Thoracic aorta (tissue), 2 donors: ENCODE measurements at regions not wholly inside any gene's neighbourhood (a gene's known extent, or its start where the extent isn't known, plus 50 kb on each side); places are given as distances from the start of the nearest gene placed in this dataset.
"Not testable (repeated sequence)": the region's sequence is repeated elsewhere in the genome, so short reads cannot be mapped to it uniquely, and the experiment has no call there.

Experiments
- ATAC-seq: fragments of 150-250 bp; one replicate; pipeline ENCODE4 v1.8.0; 2017; ENCODE audit warnings: low read depth; ENCODE audit not compliant: insufficient number of reproducible peaks, low FRiP score
- DNase-seq: peaks from one replicate; pipeline ENCODE4 v3.0.0-alpha.2; 2020; ENCODE audit warnings: low spot score
- H3K27ac ChIP-seq, 2 donors: fragments of 200-600 bp; sonication (generic); 1 replicate in 1 of 2; 2 replicates in 1 of 2; pipeline ENCODE4 v1.5.1; 2016; ENCODE audit warnings: mild to moderate bottlenecking in 2 of 2, moderate library complexity in 2 of 2
- H3K27me3 ChIP-seq: fragments of 200-600 bp; sonication (generic); replicated peaks from 2 replicates; pipeline ENCODE4 v1.6.0; 2016; ENCODE audit warnings: mild to moderate bottlenecking; ENCODE audit not compliant: insufficient read depth
- H3K36me3 ChIP-seq: fragments of 200-600 bp; sonication (generic); one replicate; pipeline ENCODE4 v1.5.1; 2016
- H3K4me1 ChIP-seq, 2 donors: fragments of 200-600 bp; sonication (generic); 1 replicate in 1 of 2; 2 replicates in 1 of 2; pipeline versions ENCODE4 v1.5.1 to v1.6.0; 2016; ENCODE audit warnings: low read depth in 2 of 2, mild to moderate bottlenecking in 1 of 2; ENCODE audit not compliant: control insufficient read depth in 1 of 2
- H3K4me3 ChIP-seq: fragments of 200-600 bp; sonication (generic); 2 replicates; pipeline ENCODE4 v1.5.1; 2016; ENCODE audit warnings: mild to moderate bottlenecking
- H3K9me3 ChIP-seq: fragments of 200-600 bp; sonication (generic); 2 replicates; pipeline ENCODE4 v1.5.1; 2016
- CTCF ChIP-seq: fragments of 200-600 bp; sonication (generic); IDR thresholded peaks from one replicate; pipeline ENCODE4 v1.5.1; 2019; ENCODE audit warnings: antibody characterized with exemption

GRCh38 chr3:110518031-110518430 is 553.6 kb upstream of the NECTIN3 start:
- Histone ChIP-seq H3K4me1 (peaks cover 6 to 8% of the 10 kb centered on the region in 2 donors), H3K9me3 (peaks cover 3% of the 10 kb centered on the region), H3K36me3 (no peaks in the 10 kb centered on the region), H3K4me3 (no peak overlapping the region), H3K27me3 (no peaks in the 10 kb centered on the region), H3K27ac (no peak overlapping the region)
- no peak for TF ChIP-seq CTCF
- ATAC-seq: no peak
- DNase-seq: no peak

GRCh38 chr3:110519071-110519470 is 552.5 kb upstream of the NECTIN3 start:
- H3K4me1 ChIP-seq: peaks cover 6 to 8% of the 10 kb centered on the region in 2 donors
- no peak overlapping the region for H3K4me3 ChIP-seq
- H3K27me3 ChIP-seq: no peaks in the 10 kb centered on the region
- no peak overlapping the region for H3K27ac ChIP-seq
- ATAC-seq (no peak), DNase-seq (no peak)
- TF ChIP-seq CTCF: no peak
- H3K9me3 ChIP-seq: peaks cover 3% of the 10 kb centered on the region
- H3K36me3 ChIP-seq: no peaks in the 10 kb centered on the region

- peaks cover 6 to 8% of the 10 kb centered on the region in 2 donors for H3K4me1 ChIP-seq
- DNase-seq: no peak
- no peak for TF ChIP-seq CTCF
- no peak for ATAC-seq
- no peaks in the 10 kb centered on the region for H3K36me3 ChIP-seq
- H3K27me3 ChIP-seq: no peaks in the 10 kb centered on the region
- no peak overlapping the region for H3K4me3 ChIP-seq
- peaks cover 3% of the 10 kb centered on the region for H3K9me3 ChIP-seq
- no peak overlapping the region for H3K27ac ChIP-seq
Measured at GRCh38 chr3:110521019-110521418, 550.6 kb upstream of the NECTIN3 start.

GRCh38 chr3:110525558-110526064 is 546.0 kb upstream of the NECTIN3 start:
- H3K9me3 ChIP-seq, H3K4me1 ChIP-seq, H3K4me3 ChIP-seq, H3K27ac ChIP-seq, H3K27me3 ChIP-seq, ATAC-seq, H3K36me3 ChIP-seq, DNase-seq: not testable (repeated sequence)

GRCh38 chr3:110526777-110527727 is 544.6 kb upstream of the NECTIN3 start:
- no peak overlapping the region for H3K4me3 ChIP-seq
- peaks cover 3% of the 10 kb centered on the region for H3K9me3 ChIP-seq
- no peak for DNase-seq
- no peaks in the 10 kb centered on the region for H3K27me3 ChIP-seq
- no peak for TF ChIP-seq CTCF
- no peak for ATAC-seq
- no peaks in the 10 kb centered on the region for H3K36me3 ChIP-seq
- no peak overlapping the region for H3K27ac ChIP-seq
- H3K4me1 ChIP-seq: no peaks in the 10 kb centered on the region
